ENCODE measurements at regions not wholly inside any gene's neighbourhood (a gene's known extent, or its start where the extent isn't known, plus 50 kb on each side); places are given as distances from the start of the nearest gene placed in this dataset.

GRCh38 chr3:168459226-168459784 lies 363.6 kb upstream of the GOLIM4 start:
- Histone ChIP-seq H2AFZ (ENCODE audit: low read length) (no peak overlapping the region), H3K9me3 (ENCODE audit: low read length) (no peaks in the 10 kb centered on the region), H3K27ac (ENCODE audit: extremely low read length, insufficient read depth, low read length) (no peak overlapping the region), H3K27me3 (ENCODE audit: control insufficient read depth in 1 of 2, insufficient read depth in 2 of 2, low read length in 2 of 2) (no peaks in the 10 kb centered on the region), H3K36me3 (replicated peaks in 1 of 2; ENCODE audit: control insufficient read depth in 1 of 2, insufficient read depth in 2 of 2, low read length in 2 of 2) (no peaks in the 10 kb centered on the region), H3K4me3 (replicated peaks in 1 of 3; ENCODE audit: insufficient read depth in 1 of 3, low read depth in 2 of 3, low read length in 3 of 3) (no peak overlapping the region), H3K79me2 (ENCODE audit: insufficient read depth, low read length) (no peaks in the 10 kb centered on the region), H4K20me1 (ENCODE audit: insufficient read depth, low read length) (no peaks in the 10 kb centered on the region), H3K9ac (ENCODE audit: insufficient read depth, low read depth, low read length) (no peak overlapping the region), H3K4me2 (ENCODE audit: low read depth, low read length) (no peak overlapping the region), H3K4me1 (ENCODE audit: insufficient read depth, low read length) (no peaks in the 10 kb centered on the region)
- ChIA-PET CTCF (ENCODE audit: low intra/inter-chr PET ratio, low total read pairs) (no interaction called here), POLR2A (no interaction called here)
- no peak for DNase-seq (ENCODE audit: low spot score)
- no peak for TF ChIP-seq MIER2 (CRISPR knock-in tag; IDR thresholded peaks at IDR 0.05)
- BruUV-seq (replicated peaks), result no TSS peak
- no peak for ATAC-seq
- no peak for FAIRE-seq
- WGBS (ENCODE audit: low lambda C conversion rate), result 49% methylated on average over 2 of the region's 2 CpGs
- intact Hi-C loops (cut with micrococcal nuclease; ENCODE audit: unreplicated experiment) (no loop called here), in situ Hi-C loops (cut with HindIII; ENCODE audit: extremely low pct_ligation_motif_present, low pct_unique_long_range_greater_than_20kb) (no loop called here)

GRCh38 chr3:168457954-168458539 lies 362.3 kb upstream of the GOLIM4 start:
- H3K79me2 ChIP-seq (ENCODE audit: insufficient read depth, low read length), result no peaks in the 10 kb centered on the region
- TF ChIP-seq MED1 (CRISPR knock-in tag; IDR thresholded peaks at IDR 0.05) (no peak), PCBP1 (IDR thresholded peaks at IDR 0.05; ENCODE audit: borderline replicate concordance, low read depth, low read length) (0 out of 2 replicates have a peak, but pooled peaks have one; percentile 64), PCBP2 (optimal IDR thresholded peaks at IDR 0.05; ENCODE audit: low read depth, low read length, poor library complexity, severe bottlenecking) (peak; percentile 49), HNRNPK (IDR thresholded peaks at IDR 0.05; ENCODE audit: low read depth, low read length, poor library complexity, severe bottlenecking) (peak; percentile 60)
- intact Hi-C loops (cut with micrococcal nuclease; ENCODE audit: unreplicated experiment), result no loop called here
- no peaks in the 10 kb centered on the region for H3K27me3 ChIP-seq (ENCODE audit: control insufficient read depth in 1 of 2, insufficient read depth in 2 of 2, low read length in 2 of 2)
- BruUV-seq (replicated peaks), result no TSS peak
- no peak overlapping the region for H3K4me3 ChIP-seq (replicated peaks in 1 of 3; ENCODE audit: insufficient read depth in 1 of 3, low read depth in 2 of 3, low read length in 3 of 3)
- ChIA-PET POLR2A (no interaction called here), CTCF (ENCODE audit: low intra/inter-chr PET ratio, low total read pairs) (no interaction called here)
- H3K9me3 ChIP-seq (ENCODE audit: low read length), result no peaks in the 10 kb centered on the region
- DNase-seq (ENCODE audit: low spot score) (no peak), ATAC-seq (no peak), FAIRE-seq (no peak)
- no peak overlapping the region for H3K9ac ChIP-seq (ENCODE audit: insufficient read depth, low read depth, low read length)
- 17% methylated on average over 4 of the region's 4 CpGs for WGBS (ENCODE audit: low lambda C conversion rate)
- H2AFZ ChIP-seq (ENCODE audit: low read length), result no peak overlapping the region
- no peaks in the 10 kb centered on the region for H3K4me1 ChIP-seq (ENCODE audit: insufficient read depth, low read length)
- H4K20me1 ChIP-seq (ENCODE audit: insufficient read depth, low read length), result no peaks in the 10 kb centered on the region
- in situ Hi-C loops (cut with HindIII; ENCODE audit: extremely low pct_ligation_motif_present, low pct_unique_long_range_greater_than_20kb), result no loop called here
- no peak overlapping the region for H3K4me2 ChIP-seq (ENCODE audit: low read depth, low read length)
- no peaks in the 10 kb centered on the region for H3K36me3 ChIP-seq (replicated peaks in 1 of 2; ENCODE audit: control insufficient read depth in 1 of 2, insufficient read depth in 2 of 2, low read length in 2 of 2)
- no peak overlapping the region for H3K27ac ChIP-seq (ENCODE audit: extremely low read length, insufficient read depth, low read length)
